SW 1271 (cell line): ENCODE measurements at regions not wholly inside any gene's neighbourhood (a gene's known extent, or its start where the extent isn't known, plus 50 kb on each side); places are given as distances from the start of the nearest gene placed in this dataset.
A peak's percentile ranks its signal among the peaks of the same experiment; 100 is the strongest.

ENCODE experiments used
- DNase-seq, 2 experiments: peaks; one replicate each; lab custom pipeline; 2025; lab: John Stamatoyannopoulos, UW

DNA sequence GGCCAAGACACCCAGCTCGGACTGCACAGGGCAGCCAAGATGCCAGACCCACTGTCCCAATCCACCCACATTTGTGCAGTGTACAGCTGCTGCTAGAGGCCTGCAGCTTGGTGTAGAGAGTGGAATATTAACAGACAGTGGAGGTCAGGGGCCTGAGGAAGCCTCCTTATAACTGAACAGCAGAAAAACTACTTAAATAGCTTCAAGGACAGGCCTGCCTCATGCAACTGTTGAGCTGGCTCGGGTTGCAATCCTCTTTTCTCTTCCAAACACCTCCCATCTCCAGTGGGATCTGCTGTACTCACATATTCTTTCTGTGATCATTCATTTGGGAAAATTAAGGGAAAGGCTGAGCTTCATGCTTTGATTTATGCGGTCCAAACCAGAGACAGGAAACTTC, 1043.2 kb upstream of the TMEM132C start:
- no peak for DNase-seq

DNA sequence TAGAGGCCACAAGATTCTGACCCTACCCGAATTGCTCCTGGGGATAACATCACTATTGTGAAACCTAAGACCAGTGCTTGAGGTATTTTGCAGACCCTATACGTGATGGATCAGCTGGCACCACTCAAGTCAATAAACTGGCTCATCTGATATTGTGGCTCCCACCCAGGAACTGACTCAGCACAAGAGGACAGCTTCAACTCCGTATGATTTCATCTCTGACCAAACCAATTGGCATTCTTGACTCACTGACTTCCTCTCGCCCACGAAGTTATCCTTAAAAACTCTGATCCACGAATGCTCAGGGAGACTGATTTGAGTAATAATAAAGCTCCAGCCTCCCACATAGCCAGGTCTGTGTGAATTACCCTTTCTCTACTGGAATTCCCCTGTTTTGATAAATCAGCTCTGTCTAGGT, 1036.1 kb upstream of the TMEM132C start:
- peak; percentile 49 to 75 for DNase-seq

DNA sequence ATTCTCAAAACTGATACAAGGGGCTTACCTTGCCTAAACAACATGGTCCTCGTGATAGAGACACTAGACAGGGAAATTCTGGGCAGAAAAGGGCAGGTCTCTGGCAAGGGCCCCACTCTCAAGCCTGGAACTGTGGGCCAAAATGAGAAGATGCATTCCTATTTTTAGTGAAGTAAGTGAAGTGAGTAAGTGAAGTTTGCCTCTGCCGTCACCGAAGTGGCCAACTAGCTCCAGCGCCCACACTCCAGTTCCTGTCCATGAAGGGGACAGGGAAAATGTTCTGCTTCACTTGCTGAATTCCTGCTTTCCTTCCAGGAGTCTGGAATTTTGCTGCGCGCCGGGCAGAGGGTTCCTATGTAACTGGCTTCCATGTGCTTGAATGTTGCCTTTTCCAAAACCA, 1035.6 kb upstream of the TMEM132C start:
- no peak for DNase-seq

DNA sequence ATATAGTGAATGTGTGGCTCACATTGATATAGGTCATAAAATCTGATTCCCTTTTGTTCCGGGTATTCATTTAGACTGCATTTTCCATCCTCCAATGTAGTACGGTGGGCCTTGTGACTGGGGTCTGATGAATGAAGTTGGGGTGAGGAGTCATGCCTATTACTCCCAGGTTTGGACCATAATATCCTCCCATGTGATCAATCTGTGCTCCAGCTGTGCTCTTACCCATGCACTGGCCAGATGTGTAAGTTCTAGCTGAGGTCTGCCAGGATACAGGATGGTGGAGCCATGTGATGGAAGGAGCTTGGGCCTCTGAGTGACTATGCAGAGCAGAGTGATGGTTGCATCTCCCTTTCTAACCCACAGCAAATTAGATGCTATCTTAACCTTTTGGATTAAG, 1034.0 kb upstream of the TMEM132C start:
- no peak for DNase-seq

DNA sequence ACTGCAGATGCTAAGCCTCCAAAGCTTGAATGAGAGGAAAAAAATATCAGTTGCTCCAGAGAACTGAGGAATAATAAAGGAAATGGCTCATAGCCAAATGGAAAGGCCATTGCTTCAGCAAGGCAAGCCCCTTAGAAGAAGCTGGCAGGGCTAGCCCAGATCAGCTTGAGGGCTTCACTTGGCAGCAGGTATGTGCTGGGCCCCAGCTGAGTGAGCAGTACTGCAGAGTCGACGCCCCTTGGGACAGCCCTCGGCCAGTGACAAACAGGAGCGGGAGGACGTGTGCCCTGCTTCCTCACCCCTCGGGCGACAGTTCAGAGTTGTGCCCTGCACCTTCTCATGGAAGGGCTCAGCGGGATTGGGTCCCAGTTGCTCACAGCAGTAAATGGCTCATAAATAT, 1031.2 kb upstream of the TMEM132C start:
- DNase-seq = no peak

DNA sequence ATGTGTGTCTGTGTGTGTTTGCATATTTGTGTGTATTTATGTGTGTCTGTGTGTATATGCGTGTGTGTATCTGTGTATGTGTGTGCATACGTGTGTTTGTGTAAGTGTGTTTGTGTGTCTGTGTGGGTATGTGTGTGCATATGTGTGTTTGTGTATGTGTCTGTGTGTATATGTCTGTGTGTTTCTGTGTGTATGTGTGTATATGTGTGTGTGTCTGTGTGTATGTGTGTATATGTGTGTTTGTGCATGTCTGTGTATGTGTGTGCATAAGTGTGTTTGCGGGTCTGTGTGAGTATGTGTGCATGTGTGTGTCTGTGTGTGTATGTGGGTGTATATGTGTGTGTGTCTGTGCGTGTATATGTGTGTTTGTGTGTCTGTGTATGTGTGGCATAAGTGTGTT, 1030.5 kb upstream of the TMEM132C start:
- DNase-seq = no peak

DNA sequence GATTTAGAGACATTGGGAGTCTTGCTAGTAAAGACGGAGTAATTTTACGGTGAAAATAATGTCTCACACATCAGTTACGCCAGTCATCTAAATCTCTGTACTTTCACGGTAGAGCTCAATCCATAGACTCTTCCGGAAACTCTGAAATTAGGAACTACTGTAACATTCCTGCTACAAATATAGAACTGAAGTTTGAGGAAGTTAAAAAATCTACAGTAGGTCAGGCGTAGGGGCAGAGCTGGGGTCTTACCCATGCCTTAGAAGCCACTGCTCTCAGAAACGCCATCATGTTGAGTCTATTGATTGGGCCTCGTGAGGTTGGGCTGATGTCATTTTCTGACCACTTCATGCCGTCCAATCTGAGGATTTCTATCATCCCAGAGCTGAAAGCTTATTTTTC, 1029.8 kb upstream of the TMEM132C start:
- no peak for DNase-seq

DNA sequence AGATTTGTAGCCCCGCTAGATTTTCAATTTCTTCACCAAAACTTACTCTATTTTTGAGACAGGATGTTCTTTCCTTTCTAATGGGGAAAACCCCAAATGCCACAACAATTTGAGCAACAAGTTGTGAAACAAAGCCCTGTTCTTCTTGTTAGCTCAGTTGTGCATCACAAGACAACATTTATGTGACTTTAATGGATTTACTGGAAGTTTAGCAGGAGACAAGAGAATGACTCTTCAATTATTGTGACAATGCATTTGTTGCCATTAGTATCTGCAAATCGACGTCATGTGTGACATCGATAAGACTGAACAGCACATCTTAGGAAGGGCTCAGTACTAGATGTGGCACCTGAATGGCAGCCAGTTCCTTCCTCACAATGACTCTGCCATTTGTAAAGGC, 1028.9 kb upstream of the TMEM132C start:
- DNase-seq = no peak

DNA sequence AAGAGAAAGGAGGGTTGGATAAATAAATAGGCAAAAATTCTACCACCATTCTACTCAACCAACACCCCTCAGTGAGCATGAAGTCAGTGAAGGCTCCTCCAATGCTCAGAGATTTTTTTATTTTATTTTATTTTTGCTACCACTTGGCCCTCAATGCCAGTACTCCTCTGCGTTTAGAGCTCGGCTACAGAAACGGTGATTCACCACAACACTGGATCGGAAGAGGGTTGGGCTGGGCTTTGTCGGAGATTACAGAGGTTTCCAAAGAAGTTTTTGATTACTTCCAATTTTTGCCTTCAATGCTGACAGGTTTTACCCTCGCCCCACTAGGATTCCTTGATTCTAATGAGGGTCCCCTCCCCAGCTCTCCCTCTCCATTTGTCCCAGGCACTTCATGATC, 1027.2 kb upstream of the TMEM132C start:
- DNase-seq = no peak

DNA sequence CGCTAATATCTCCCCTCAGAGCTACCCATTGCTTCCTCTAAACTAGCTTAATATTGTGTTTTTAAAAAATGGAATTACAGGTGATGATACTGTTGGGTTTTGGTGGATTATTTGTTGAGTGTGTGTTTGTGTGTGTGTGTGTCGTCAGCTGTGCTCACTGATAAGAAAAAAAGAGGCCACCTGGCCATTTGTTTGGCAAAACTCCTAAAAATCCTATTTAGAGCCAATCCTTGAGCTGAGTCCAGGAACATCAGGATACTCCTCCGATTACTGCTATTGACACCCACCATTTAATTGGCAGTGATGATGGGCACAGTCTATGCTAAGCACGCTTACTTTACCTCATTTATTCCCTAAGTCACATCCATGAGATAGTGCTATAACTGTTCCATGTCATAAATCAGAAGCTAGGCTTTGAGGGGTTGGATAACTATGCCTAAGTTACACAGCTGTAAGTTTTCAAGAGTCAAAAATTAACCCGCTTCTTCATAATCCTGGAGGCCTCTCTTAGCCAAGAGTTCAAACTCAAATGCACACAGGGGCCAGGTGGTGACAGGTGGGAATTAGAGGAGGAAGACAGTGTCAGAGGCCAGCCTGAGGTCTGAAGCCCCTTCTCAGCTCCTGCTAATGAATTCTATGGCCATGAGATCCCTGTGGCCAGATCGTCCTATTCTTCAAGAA, 1026.6 kb upstream of the TMEM132C start:
- no peak for DNase-seq

DNA sequence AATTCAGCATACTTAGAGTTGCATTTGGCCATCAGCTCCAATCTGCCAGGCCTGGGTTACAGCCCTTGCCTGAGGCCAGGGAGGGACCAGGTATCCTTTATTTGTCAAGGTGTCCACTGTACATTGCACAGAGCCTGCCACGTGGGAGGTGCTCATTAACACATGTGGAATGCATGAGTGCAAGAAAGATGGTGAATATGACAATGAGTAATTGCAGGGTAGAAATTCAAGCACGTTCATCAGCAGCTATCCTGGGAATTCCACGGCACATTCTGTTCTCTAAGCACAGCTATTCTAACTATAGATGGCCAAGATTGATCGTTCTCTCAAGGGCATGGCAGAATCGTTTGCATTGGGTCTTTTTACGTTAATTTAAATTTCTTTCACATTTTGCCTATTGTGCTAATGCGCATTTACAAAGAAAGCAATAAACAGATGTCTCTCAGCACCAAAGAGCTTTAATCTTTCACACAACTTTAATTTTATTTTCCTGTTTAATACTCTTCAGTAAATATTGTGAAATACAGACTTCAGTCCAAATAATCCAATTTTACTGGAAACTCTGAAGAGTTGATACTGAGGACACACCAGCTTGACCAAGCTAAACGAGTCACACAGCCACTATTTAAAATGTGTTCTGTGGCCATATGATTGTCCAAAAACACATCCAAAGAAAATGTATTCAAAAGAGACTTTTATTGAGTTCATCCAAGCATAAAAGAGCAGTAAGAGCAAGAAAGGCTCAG, 1025.7 kb upstream of the TMEM132C start:
- DNase-seq = no peak

DNA sequence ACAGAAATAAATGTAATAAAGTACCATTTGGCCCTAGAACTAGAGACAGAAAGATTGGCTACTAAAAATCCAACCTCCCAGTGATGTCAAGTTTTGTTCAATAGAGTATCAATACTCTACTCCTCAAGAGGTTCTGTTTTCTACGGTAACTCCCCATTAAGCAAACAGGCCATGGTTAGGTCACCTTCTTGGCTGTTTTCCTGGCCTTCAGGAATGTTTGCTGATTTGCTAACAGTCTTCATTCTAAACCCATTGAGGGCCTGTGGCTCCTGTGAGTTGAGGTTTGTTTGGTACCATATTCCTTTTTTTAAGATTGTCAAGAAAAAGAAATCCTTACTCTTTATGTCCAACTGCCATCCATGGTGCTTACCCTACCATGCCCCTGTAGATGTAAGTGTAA, 1022.0 kb upstream of the TMEM132C start:
- no peak for DNase-seq

DNA sequence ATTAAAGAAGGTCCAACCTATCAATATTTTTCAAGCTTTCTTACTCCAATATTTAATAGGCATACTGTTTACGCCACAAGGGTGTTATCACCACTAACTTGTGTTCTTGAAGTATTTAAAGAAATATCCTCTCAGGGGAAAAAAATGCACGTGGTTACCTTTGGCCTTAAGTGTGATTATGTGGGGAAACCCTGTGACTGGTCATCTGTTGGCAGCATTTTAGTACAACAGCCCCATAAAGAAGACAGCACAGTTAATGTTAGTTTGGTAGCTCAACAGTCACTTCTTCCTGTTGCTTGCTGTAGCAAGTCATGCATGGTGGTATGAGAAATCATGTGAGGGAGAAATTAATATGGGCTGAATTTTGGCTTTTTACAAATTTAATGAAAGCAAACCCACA, 1021.5 kb upstream of the TMEM132C start:
- no peak for DNase-seq

DNA sequence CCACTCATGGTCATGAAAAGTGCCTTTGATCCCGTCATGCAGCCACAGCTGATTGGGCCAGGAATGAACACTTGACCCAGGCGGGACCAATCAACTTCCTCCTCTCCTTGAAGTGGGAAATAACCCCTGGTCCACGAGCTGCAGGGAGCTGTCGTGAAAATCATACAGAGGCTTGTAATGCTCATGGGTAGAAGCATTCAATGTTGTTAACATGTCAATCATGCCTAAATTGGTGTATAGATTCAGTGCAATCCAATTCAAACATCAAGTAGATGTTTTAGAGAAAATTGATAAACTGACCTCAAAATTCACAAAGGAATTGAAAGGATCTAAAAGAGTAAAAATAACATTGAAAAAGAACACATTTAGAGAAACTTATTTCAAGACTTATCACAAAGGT, 1019.0 kb upstream of the TMEM132C start:
- no peak for DNase-seq

DNA sequence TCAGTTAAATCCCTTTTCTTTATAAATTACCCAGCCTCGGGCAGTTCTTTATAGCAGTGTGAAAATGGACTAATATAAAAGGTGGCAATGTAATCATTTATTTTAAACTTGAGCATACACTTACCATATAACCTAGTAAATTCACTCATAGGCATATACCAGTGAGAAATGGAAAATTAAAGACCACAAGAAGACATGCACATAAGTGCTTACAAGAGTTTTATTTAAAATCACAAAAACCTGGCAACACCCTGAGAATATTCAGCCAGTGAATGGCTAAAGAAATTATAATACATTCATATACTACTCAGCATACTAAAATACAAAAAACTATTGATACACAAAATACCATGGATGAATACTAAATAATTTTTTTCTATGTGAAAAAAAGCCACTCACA, 1017.5 kb upstream of the TMEM132C start:
- no peak for DNase-seq

DNA sequence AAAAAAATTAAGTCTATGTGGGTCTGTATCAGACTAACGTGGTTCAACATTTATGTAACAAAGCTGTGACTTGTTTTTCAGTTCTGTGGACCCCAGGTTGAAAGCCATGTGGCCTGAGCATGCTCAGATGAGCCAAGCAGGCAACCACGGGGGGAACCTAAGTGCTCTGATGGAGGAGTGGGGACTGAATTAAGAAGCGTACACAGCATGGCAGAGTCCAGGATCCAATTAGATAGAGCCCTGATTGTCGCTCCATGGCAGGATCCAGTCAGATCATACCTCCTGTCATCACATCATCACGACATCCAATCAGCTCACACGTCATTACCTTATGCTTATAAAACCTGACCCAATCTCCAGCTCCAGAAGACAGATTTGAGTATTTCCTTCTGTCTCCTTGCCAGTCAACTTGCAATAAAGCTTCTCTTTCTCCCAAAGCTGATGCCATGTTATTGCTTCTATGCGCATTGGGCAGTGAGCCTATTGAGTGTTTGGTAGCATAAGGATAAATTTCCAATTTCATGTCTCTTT, 1013.1 kb upstream of the TMEM132C start:
- DNase-seq = no peak

DNA sequence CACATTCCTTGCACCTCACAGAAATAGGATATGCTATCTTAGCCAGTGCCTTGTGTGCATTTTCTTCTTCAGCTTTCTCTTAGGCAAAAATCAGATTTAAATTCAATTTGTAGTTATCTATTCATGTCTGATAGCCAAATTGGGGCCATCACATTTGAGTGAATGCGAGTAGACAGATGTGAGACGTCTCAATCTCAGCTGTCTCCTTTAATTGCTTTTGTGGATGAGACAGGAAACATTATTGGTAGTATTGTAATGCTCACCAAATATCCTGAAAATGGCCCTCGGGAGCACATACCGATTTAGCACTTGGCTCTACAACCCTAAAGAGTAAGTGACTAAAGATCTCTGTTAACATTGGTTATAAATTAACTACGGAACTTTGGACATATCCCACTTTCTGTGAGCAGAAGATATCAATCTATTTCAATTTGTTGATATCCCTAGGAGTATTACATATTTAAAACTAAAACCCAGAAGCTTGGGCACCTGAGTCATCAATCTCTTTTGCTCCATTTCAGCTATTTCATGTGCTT, 1012.5 kb upstream of the TMEM132C start:
- no peak for DNase-seq

DNA sequence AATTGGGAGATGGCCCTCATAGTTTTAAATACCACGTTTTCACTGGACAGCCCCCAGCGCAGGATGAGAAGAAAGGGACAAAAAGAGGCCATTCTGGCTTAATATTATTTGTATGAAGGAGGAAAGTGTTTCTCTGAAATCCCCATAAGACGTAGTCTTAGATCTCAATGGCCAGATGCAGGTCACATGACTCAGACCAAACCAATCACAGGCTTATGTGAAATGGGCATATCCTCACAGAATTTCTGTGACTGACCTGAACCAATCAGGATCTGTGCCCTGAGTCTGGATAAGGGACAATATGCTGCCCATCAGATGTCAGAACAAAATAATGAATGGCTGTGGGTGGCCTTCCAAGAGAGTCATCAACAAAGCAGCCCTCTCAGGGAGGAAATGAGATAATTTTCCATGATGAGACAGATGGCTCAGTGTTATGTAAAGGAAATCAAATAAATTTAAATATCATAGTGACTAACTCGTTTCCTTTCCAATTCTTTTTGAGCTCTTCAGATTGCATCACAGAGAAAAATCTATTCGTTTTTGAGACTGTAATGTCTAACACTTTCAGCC, 1009.5 kb upstream of the TMEM132C start:
- DNase-seq = no peak

DNA sequence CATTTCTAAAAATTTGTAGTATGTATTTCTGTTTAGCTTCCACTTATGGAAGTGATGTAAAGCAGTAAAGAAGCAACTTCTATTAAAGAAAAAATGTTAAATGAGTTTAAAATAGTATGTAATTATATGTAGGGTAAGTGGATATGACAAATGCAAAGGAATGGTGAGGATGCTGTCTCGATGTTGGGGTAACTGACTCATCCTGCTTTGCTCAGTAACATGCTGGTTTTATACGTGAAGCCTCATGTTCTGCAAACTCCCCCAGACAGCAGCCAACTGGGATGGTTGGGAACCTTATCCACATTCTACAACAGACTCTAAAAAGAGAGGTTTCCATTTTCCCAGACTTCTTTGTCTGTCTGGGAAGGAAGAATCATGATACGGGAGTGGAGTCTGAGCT, 1006.4 kb upstream of the TMEM132C start:
- DNase-seq = no peak

DNA sequence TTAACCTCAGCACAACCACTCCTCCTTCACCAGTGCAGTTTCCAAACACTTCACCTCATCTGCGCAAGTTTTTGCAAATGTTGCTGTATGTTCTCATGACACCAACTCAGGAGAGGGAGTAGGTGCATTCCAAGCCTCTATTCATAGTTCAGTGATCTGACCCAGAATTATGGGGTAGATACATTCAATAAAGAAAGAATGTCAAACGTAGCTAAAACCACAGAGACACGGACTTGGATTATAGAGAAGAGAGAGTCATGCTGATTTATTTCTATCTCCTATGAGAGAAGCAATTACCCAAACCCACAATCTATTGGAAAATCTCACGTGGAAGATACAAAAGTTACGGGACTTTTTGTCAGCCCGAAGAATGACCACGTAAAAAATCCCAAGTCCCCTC, 1006.0 kb upstream of the TMEM132C start:
- DNase-seq = no peak

DNA sequence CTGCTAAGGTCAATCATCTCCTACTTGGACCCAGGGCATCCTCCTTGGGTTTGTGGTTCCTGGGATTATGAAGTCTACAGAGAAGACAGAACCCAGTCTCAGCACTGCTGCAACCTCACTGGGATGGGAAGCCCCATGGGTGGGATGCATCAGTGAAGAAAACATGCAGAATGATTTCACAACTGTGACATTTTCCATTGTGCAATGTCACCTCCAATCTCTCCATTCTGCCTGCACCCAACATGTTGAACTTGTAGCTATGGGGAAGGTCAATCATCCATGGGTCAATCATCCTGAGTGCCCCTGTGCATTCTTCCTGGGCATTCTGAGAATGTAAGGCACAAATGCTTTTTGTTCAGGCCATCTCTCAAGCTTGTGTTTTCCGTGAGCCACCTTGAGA, 1004.4 kb upstream of the TMEM132C start:
- DNase-seq = no peak

DNA sequence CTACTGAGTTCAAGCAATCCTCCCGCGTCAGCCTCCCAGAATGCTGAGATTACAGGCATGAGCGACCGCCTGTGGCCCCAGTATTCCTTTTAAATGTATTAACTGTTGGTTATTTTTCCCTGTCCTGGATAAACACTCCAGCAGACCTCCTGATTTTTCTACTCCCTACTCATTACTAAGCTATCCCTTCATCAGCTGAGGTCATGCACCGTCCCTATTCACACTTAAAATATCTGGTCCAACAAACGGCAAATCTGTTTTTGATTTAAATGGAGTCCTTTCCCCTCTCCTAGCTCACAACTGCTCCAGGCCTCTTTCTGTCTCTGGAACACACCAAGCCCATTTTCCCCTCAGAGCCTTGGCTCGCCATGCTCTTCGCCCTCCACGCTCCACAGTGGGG, 1003.3 kb upstream of the TMEM132C start:
- DNase-seq = no peak

DNA sequence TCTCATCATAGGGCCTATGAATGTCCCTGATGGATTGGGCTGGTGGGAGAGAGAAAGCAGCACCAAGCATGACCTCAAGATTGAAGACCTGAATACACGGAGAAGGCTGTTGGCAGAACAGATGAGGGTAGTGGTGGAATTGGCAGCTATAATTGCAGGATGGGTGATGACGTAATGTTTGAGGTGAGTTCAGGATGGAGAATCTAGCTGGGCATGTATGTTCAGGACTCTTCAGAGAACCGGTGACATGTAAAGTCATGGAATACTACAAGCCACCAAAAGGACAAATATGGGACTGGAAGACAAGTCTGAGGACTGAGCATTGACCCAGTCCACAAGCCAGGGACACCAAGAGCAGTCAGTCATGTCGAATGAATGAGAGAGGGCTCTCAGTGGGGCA, 999.8 kb upstream of the TMEM132C start:
- DNase-seq = no peak
